ENCODE measurements at regions not wholly inside any gene's neighbourhood (a gene's known extent, or its start where the extent isn't known, plus 50 kb on each side); places are given as distances from the start of the nearest gene placed in this dataset.
"Not testable (repeated sequence)": the region's sequence is repeated elsewhere in the genome, so short reads cannot be mapped to it uniquely, and the experiment has no call there.

DNA sequence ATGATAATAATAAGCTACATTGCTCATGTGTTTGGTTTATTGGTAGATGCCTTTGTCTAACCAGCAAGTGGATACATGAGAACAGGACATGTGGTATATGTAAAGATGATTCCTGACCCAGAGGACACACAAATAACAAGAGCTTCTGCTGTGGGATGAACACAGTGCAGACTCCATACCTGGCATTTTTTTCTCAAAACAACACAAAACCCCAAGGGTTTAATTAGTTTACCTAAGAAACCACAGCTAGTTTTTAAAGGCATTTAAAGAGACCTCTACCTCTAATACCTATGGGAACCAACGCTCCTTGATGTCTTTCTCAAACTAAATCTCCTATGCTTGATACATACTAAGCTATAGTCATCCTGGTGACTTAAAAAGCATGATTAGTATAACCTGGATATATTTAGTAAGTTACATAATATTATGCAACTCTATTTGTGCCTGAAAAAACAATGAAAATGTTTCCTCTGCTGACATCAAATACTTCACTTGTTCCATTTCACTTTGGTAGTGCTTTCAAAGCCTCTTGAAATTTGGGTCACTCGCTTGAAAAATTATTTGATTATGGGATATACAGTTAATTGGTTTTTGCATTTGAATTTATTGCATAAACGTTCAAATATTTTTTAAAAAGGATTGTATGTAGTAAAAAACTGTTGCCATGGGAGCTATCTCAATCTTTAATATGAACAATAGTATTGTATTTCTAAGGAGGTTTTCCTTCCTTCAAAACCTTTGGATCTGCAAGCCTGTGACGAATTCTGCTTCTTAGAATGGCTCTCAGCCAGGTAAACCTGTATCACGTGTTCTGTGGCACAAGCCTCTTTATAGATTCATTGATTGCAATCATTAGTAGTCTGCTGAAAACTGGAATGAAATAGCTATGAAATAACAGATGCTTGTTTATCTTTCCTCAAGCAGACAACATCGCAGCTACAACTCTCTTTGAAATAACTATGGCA is 233.0 kb upstream of the KCNMB2 start:
- DNase-seq: no peak

- DNase-seq: no peak
These were observed 231.3 kb upstream of the KCNMB2 start for GRCh38 chr3:178304758-178305467.

- DNase-seq: no peak
These were observed 229.7 kb upstream of the KCNMB2 start for GRCh38 chr3:178306432-178307115.

GRCh38 chr3:178308771-178309170 is 227.5 kb upstream of the KCNMB2 start:
- no peak for DNase-seq

DNA sequence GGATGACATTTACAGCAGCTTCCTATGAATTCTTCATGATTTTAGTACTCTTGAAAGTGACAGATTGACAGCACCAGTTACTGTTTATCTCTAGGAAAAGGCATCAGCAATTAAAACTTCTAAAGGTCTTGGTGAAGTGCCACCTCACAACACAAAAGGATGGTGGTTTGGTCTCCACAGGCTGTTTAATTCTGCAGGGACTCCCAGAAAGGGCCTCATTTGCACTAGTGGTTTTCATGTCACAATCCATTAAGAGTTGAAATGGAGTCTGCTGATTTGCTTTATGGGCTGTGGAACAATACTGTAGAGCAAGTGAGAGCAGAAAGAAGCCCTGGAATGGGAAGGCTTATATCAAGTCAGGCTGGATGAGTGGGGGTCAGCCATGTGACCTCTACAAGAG is 225.3 kb upstream of the KCNMB2 start:
- DNase-seq: no peak

- DNase-seq: no peak
These were observed 222.5 kb upstream of the KCNMB2 start for GRCh38 chr3:178313716-178314115.

DNA sequence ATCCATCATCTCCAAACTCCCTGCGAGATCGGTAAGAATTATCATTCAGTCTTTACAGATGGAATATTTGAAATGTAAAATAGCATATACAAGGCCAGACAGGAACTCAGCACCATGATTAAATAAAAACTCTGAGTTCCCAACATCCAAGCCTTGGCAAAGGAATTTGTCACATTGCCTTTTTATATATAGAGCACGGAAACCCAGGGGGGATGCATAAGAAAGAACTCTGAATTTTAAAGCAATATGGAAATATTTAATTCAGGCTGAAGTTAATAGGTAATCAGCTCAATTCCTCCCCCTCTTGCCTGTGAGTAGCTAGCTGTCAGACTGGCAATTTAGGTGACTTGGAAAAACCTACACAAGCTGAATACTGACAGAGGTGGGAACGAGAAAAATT is 217.9 kb upstream of the KCNMB2 start:
- no peak for DNase-seq

DNA sequence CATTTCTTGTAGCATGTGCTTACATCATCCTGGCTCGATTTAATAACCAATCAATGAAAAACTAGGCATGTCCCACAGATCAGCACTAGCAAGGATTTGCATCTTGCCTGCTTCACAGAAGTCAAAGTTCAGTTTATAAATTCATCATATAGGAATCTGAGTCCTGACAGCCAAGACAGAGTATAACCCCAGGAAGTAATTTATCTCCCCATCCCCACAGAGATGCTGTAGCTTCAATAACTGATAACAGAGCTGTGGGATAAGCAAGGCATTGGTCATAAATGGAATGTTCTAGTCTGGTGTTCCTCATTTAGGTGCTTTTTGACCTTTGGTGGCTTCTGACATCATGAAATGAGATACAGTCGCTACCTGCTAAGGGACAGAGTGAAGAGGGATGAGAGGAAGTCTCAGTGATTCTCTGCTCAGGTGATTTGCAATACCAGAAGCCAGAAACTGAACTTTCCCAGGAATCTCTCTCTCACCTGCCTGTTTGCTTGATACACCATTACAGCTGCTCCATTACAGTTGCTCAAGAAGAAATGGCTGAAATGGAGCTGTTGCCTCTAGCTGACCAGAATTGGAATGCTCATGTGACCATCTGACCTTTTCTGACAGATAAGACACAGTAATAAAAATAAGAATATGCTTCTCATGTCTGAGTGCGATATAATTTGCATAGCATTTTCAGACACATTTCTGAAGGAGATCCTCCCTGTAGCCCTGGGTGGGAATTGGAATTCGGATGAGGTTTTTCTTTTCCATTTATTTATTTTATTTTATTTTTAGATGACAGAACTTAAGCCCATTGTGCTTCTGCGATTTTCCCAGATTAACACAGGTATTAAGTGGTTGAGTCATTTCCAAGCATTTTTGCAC is 217.1 kb upstream of the KCNMB2 start:
- no peak for DNase-seq

- peak; percentile 40 for DNase-seq
These were observed 215.5 kb upstream of the KCNMB2 start for GRCh38 chr3:178320456-178321351.

- DNase-seq: no peak
These were observed 211.9 kb upstream of the KCNMB2 start for GRCh38 chr3:178324356-178324755.

DNA sequence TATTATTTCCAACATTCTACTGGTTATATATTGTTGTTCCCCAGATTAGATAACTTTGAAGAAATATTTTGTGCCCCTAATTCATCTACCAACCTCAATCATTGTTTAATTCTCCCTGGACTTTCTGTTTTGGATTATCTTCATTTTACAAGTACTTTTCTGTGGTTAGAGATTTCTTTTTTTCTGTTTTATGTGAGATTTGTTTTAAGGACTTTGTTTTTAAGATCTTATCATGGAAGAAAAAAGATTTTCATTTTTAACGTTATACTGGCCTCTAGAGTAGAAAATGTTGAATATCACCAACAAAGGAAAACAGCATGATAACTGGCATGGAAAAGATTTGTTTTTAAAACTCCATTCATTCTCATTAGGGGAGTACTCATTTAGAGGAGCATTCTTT is 210.9 kb upstream of the KCNMB2 start:
- DNase-seq: peak; percentile 5

DNA sequence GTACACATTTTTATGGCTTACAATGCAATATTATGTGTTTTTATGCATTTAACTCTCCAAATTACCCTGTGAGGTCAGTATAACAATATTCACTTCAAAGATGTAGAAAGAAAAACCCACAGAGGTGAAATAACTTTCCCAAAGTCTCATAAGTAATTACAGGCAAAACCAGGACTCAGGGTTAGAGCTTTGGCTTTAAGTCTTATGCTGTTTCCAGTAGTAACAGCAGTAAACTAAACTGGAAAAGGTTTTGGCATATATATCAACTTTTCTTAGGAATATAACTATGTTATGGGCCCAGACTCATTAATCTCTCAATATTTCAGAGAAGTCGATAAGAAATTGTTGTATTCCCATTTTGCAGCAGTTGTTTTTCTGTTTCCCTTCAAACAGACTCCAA is 206.3 kb upstream of the KCNMB2 start:
- DNase-seq: no peak

DNA sequence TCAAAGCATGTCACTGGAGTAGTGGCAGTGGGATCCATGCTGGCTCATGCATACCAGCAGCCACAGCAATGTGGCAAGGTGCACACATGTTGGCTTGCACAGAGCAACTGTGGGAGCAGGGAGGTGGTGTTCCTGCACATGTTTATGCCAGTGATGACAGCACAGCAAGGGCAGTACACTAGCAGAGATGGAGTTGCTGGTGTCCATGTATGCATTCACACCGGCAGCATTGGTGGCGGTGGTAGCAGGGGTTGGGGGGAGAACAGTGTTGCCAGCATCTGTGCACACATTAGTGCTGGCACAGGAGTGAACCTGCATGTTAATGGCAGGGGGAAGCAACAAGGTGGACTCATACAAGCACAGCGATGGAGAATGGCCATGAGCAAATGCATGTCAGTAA is 202.0 kb upstream of the KCNMB2 start:
- no peak for DNase-seq

GRCh38 chr3:178336336-178336735 is 199.9 kb upstream of the KCNMB2 start:
- no peak for DNase-seq

DNA sequence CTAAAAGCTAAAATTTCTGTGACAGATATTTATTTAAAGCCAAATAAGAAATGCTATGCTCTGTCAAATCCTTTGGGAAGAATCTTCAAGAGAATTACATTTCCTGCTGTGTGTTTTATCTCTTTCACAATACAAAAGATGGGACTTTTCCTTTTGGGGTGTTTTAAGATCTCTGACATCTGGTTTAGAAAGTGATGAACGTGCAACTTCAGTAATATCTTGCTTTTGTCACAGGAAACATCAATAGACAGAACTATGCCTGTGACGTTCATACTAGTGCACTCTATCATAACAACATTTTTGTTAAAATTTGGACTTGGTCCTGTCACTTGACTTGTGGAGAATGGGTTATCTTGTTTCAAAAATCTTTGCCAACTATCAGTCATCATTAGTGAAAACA is 195.7 kb upstream of the KCNMB2 start:
- DNase-seq: no peak

GRCh38 chr3:178341636-178342035 is 194.6 kb upstream of the KCNMB2 start:
- no peak for DNase-seq

DNA sequence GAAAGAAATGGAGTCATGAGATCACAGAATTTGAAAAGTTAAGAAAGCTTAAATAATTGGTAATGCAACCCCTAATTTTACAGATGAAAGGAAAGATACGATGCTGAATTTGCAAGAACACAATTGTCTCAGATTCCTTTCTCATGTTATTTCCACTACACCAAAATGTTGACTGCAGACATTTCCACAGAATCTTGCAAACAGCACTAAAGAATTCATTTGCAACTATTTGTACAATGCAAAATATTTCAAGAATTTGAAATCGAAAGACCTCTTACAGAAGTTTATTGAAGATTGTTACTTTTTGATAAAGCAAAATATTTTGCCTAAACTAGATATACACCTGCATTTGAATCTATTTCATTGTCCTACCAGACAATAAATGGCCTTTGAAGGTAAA is 194.1 kb upstream of the KCNMB2 start:
- no peak for DNase-seq

- DNase-seq: no peak
These were observed 192.7 kb upstream of the KCNMB2 start for GRCh38 chr3:178343433-178344038.

DNA sequence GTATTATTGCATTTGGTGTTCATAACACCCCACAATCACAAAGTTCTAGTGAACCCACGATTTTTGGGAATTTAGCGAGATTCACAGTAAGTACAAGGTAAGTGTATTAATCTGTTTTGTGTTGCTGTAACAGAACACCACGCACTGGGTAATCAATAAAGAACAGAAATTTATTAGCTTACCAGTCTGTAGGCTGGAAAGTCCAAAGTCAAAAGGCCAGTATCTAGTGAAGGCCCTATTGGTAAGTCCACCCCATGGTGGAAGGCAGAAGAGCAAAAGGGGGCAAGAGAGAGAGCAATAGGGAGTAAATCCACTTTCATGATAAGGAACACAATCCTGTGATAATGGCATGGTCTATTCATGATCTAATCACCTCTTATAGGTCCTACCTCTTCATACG is 190.3 kb upstream of the KCNMB2 start:
- DNase-seq: no peak

DNA sequence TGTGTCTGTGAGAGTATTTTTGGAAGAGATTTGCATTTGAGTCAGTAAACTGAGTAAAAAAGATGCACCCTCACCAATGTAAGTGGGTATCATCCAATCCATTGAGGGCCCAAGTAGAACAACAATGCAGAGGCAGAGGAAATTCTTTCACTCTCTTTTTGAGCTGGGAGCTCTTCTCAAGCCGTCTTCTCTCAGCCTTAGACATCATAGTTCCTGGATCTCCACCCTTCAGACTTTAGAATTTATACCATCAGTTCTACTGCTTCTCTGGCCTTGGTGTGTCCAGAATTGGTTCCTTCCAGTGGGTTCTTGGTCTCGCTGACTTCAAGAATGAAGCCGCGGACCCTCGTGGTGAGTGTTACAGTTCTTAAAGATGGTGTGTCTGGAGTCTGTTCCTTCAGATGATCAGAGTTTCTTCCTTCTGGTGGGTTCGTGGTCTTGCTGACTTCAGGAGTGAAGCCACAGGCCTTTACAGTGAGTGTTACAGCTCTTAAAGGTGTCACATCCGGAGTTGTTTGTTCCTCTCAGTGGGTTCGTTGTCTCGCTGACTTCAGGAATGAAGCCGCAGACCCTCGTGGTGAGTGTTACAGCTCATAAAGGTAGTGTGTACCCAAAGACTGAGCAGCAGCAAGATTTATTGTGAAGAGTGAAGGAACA is 187.5 kb upstream of the KCNMB2 start:
- DNase-seq: not testable (repeated sequence)

GRCh38 chr3:178349218-178349596 is 187.0 kb upstream of the KCNMB2 start:
- DNase-seq: not testable (repeated sequence)

Measured in NCI-H2029 (cell line).